Neural progenitor cell (in vitro differentiated cells): ENCODE measurements at regions not wholly inside any gene's neighbourhood (a gene's known extent, or its start where the extent isn't known, plus 50 kb on each side); places are given as distances from the start of the nearest gene placed in this dataset.

Experiments
- DNase-seq: peaks from one replicate; pipeline ENCODE4 v3.0.0-alpha.2; 2016; ENCODE audit warnings: low spot score
- H2AFZ ChIP-seq: fragments of 200-600 bp; sonication (generic); replicated peaks from 2 replicates; pipeline ENCODE4 v1.6.1; 2016; ENCODE audit warnings: antibody characterized with exemption
- H3F3A ChIP-seq: fragments of 200-600 bp; sonication (generic); 2 replicates; pipeline ENCODE4 v1.6.1; 2016; ENCODE audit warnings: antibody characterized with exemption, low read depth
- H3K27ac ChIP-seq: fragments of 200-600 bp; sonication (generic); 2 replicates; pipeline ENCODE4 v1.5.1; 2016; ENCODE audit warnings: mild to moderate bottlenecking
- H3K27me3 ChIP-seq: fragments of 200-600 bp; sonication (generic); 2 replicates; pipeline ENCODE4 v1.6.1; 2016; ENCODE audit warnings: mild to moderate bottlenecking, moderate library complexity
- H3K36me3 ChIP-seq: fragments of 200-600 bp; sonication (generic); 2 replicates; pipeline ENCODE4 v1.5.1; 2016
- H3K4me1 ChIP-seq: fragments of 200-600 bp; sonication (generic); 2 replicates; pipeline ENCODE4 v1.6.1; 2016; ENCODE audit warnings: mixed run types
- H3K4me2 ChIP-seq: fragments of 200-600 bp; sonication (generic); 2 replicates; pipeline ENCODE4 v1.6.1; 2016
- H3K4me3 ChIP-seq: fragments of 200-600 bp; sonication (generic); 2 replicates; pipeline ENCODE4 v1.5.1; 2016
- H3K79me2 ChIP-seq: fragments of 200-600 bp; sonication (generic); 2 replicates; pipeline ENCODE4 v1.6.1; 2016; ENCODE audit warnings: low read depth
- H3K9ac ChIP-seq: fragments of 200-600 bp; sonication (generic); 2 replicates; pipeline ENCODE4 v1.6.1; 2016
- H3K9me3 ChIP-seq: fragments of 200-600 bp; sonication (generic); 2 replicates; pipeline ENCODE4 v1.5.1; 2016; ENCODE audit warnings: low read depth
- H4K20me1 ChIP-seq: fragments of 200-600 bp; sonication (generic); 2 replicates; pipeline ENCODE4 v1.6.1; 2016; ENCODE audit warnings: low read depth
- H3K27ac Mint-ChIP-seq: 3 replicates; pipeline ENCODE4 v1.8.0; 2021; ENCODE audit warnings: mixed read lengths
- H3K27me3 Mint-ChIP-seq: 2 replicates; pipeline ENCODE4 v1.8.0; 2022; ENCODE audit warnings: low read depth, mild to moderate bottlenecking, inconsistent platforms, moderate library complexity, mixed read lengths; ENCODE audit not compliant: insufficient read depth
- H3K36me3 Mint-ChIP-seq: 3 replicates; pipeline ENCODE4 v1.8.0; 2021; ENCODE audit warnings: mixed read lengths
- H3K4me1 Mint-ChIP-seq: 3 replicates; pipeline ENCODE4 v1.8.0; 2021; ENCODE audit warnings: mixed read lengths
- H3K4me3 Mint-ChIP-seq: 3 replicates; pipeline ENCODE4 v1.8.0; 2021; ENCODE audit warnings: mild to moderate bottlenecking, moderate library complexity, mixed read lengths
- H3K9me3 Mint-ChIP-seq: 3 replicates; pipeline ENCODE4 v1.8.0; 2020; ENCODE audit warnings: mixed read lengths
- EZH2 ChIP-seq: fragments of 200-600 bp; sonication (generic); IDR thresholded peaks from 2 replicates; pipeline ENCODE4 v1.6.1; 2017; ENCODE audit warnings: antibody characterized with exemption, mild to moderate bottlenecking, moderate library complexity
- EZH2phosphoT487 ChIP-seq: fragments of 200-600 bp; sonication (generic); IDR thresholded peaks from 2 replicates; pipeline ENCODE4 v1.6.1; 2017; ENCODE audit warnings: antibody characterized with exemption
- TF ChIP-seq, protein P1 (sequence below): fragments of 200-600 bp; sonication (generic); IDR thresholded peaks from 2 replicates; pipeline ENCODE4 v1.5.1; 2017; ENCODE audit warnings: antibody characterized with exemption, mild to moderate bottlenecking

DNA sequence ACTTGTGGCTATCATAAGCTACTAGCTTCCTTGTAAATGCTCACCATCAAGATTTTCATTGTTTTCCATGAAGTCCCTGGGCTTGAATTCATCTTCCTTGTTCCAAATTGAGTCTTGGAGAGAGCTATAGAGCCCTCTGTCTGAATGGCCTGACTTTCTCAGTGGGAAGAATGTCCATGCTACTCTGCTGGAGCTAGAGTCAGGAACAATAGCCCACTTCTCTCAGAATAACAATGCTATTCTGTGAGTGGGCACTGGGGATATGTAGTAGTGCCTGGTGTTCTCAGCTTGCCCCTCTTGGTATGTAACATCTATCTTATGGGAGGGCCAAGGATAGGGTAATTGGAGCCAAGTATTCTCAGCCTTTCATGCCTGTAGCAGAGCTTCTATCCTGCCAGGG, 127.6 kb upstream of the TRHDE start:
- Histone ChIP-seq H3K9ac (no peak overlapping the region), H3K36me3 (no peaks in the 10 kb centered on the region), H3K9me3 (no peaks in the 10 kb centered on the region), H3K4me1 (no peaks in the 10 kb centered on the region), H3K27me3 (no peaks in the 10 kb centered on the region), H2AFZ (no peak overlapping the region), H3K4me3 (no peak overlapping the region), H3K27ac (no peak overlapping the region), H3K4me2 (no peak overlapping the region), H3F3A (no peaks in the 10 kb centered on the region), H4K20me1 (no peaks in the 10 kb centered on the region), H3K79me2 (no peaks in the 10 kb centered on the region)
- H3K27me3 Mint-ChIP-seq, result peaks cover 4% of the 10 kb centered on the region
- no peak overlapping the region for H3K4me3 Mint-ChIP-seq
- no peak overlapping the region for H3K27ac Mint-ChIP-seq
- H3K36me3 Mint-ChIP-seq, result no peaks in the 10 kb centered on the region
- TF ChIP-seq, protein P1, sequence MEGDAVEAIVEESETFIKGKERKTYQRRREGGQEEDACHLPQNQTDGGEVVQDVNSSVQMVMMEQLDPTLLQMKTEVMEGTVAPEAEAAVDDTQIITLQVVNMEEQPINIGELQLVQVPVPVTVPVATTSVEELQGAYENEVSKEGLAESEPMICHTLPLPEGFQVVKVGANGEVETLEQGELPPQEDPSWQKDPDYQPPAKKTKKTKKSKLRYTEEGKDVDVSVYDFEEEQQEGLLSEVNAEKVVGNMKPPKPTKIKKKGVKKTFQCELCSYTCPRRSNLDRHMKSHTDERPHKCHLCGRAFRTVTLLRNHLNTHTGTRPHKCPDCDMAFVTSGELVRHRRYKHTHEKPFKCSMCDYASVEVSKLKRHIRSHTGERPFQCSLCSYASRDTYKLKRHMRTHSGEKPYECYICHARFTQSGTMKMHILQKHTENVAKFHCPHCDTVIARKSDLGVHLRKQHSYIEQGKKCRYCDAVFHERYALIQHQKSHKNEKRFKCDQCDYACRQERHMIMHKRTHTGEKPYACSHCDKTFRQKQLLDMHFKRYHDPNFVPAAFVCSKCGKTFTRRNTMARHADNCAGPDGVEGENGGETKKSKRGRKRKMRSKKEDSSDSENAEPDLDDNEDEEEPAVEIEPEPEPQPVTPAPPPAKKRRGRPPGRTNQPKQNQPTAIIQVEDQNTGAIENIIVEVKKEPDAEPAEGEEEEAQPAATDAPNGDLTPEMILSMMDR, result no peak
- TF ChIP-seq EZH2, result no peak
- H3K9me3 Mint-ChIP-seq, result no peaks in the 10 kb centered on the region
- DNase-seq, result no peak
- H3K4me1 Mint-ChIP-seq, result no peaks in the 10 kb centered on the region

DNA sequence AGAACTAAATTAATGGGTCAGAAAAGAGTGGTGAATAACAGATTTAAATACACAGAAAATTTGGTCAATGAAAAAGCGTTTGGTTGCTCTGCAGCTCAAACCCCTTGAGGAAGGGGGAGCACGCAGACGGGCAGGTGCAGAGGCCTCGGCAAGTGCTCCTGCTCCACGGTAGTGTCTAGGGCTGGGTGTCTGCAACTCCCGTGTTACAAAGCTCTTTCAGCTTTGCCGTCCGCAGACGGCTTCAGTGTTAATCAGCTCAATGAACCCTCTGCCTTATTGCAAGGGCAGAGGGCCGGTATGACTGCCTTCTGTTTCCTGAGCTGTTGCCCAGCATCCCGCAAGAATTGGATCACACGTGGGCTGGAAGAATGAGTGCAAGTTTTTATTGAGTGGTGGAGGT, 125.7 kb upstream of the TRHDE start:
- H3K79me2 ChIP-seq, result no peaks in the 10 kb centered on the region
- H3K4me2 ChIP-seq, result no peak overlapping the region
- H3K4me1 ChIP-seq, result no peaks in the 10 kb centered on the region
- no peaks in the 10 kb centered on the region for H3K27me3 ChIP-seq
- H3K9ac ChIP-seq, result no peak overlapping the region
- no peak overlapping the region for H3K27ac ChIP-seq
- H3K36me3 ChIP-seq, result no peaks in the 10 kb centered on the region
- no peaks in the 10 kb centered on the region for H4K20me1 ChIP-seq
- H3K9me3 ChIP-seq, result no peaks in the 10 kb centered on the region
- Mint-ChIP-seq H3K36me3 (no peaks in the 10 kb centered on the region), H3K27ac (no peak overlapping the region), H3K27me3 (peaks cover 4% of the 10 kb centered on the region), H3K4me3 (no peak overlapping the region), H3K9me3 (no peaks in the 10 kb centered on the region), H3K4me1 (no peaks in the 10 kb centered on the region)
- TF ChIP-seq EZH2 (no peak), EZH2phosphoT487 (no peak)
- TF ChIP-seq, protein P1, result no peak
- H3K4me3 ChIP-seq, result no peak overlapping the region
- H3F3A ChIP-seq, result no peaks in the 10 kb centered on the region
- peak overlapping the region; percentile 34 for H2AFZ ChIP-seq
- DNase-seq, result no peak

DNA sequence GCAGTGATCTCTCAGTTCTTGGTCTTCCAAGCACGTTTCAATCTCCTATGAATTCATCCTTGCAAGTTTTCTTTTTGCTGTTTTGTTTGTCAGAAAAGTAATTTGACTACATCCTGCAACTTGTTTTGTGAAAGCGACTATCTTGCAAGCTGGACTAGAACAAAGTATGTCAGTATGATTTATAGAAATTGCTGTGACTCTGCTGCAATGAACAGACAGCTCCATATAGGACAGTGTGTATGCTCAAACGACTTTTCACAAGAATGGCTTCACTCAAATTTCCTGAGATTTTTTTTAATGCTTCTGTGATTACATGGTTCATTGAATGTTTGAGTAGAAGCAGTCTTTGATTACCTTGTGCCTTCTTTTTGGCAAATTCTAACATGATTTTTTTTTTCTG, 123.5 kb upstream of the TRHDE start:
- no peaks in the 10 kb centered on the region for H4K20me1 ChIP-seq
- H3K36me3 ChIP-seq, result no peaks in the 10 kb centered on the region
- peaks cover 4% of the 10 kb centered on the region for H3K27me3 Mint-ChIP-seq
- no peaks in the 10 kb centered on the region for H3K4me1 Mint-ChIP-seq
- no peaks in the 10 kb centered on the region for H3K9me3 ChIP-seq
- TF ChIP-seq, protein P1, result no peak
- no peak for TF ChIP-seq EZH2phosphoT487
- no peak for TF ChIP-seq EZH2
- no peak overlapping the region for H3K4me2 ChIP-seq
- no peaks in the 10 kb centered on the region for H3K4me1 ChIP-seq
- no peak overlapping the region for H3K9ac ChIP-seq
- H3K4me3 Mint-ChIP-seq, result no peak overlapping the region
- H3K9me3 Mint-ChIP-seq, result no peaks in the 10 kb centered on the region
- no peak overlapping the region for H3K27ac ChIP-seq
- H3K79me2 ChIP-seq, result no peaks in the 10 kb centered on the region
- H3K27ac Mint-ChIP-seq, result no peak overlapping the region
- H2AFZ ChIP-seq, result no peak overlapping the region
- H3K36me3 Mint-ChIP-seq, result no peaks in the 10 kb centered on the region
- no peaks in the 10 kb centered on the region for H3K27me3 ChIP-seq
- no peaks in the 10 kb centered on the region for H3F3A ChIP-seq
- no peak for DNase-seq
- no peak overlapping the region for H3K4me3 ChIP-seq

DNA sequence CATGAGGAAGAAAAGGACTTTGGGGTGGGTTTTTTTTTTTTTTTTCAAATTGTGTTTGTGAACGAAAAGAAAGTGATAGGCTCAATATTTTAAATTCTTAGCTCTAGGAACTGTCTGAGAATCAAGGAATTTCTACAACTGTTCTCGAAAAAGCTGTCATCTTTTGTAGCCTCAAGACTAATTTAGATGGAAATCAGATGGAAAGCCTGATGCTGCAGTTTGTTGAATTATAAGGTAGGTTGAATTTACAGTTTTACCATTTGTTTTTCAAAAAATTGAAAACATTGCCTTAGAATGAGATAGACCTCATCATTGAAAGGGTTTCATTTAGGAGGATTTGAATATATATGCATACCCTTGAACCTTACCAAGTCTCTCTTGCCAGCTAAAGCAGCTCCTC, 109.3 kb upstream of the TRHDE start:
- H3K9ac ChIP-seq, result no peak overlapping the region
- H3K4me1 ChIP-seq, result no peaks in the 10 kb centered on the region
- Mint-ChIP-seq H3K4me3 (no peak overlapping the region), H3K36me3 (no peaks in the 10 kb centered on the region), H3K27ac (no peak overlapping the region), H3K4me1 (no peaks in the 10 kb centered on the region), H3K9me3 (no peaks in the 10 kb centered on the region), H3K27me3 (no peaks in the 10 kb centered on the region)
- TF ChIP-seq, protein P1, result no peak
- TF ChIP-seq EZH2 (no peak), EZH2phosphoT487 (no peak)
- H3K4me2 ChIP-seq, result no peak overlapping the region
- H3K9me3 ChIP-seq, result no peaks in the 10 kb centered on the region
- DNase-seq, result no peak
- H2AFZ ChIP-seq, result no peak overlapping the region
- no peaks in the 10 kb centered on the region for H3K36me3 ChIP-seq
- H3K79me2 ChIP-seq, result no peaks in the 10 kb centered on the region
- H4K20me1 ChIP-seq, result no peaks in the 10 kb centered on the region
- H3K27ac ChIP-seq, result no peak overlapping the region
- H3K4me3 ChIP-seq, result no peak overlapping the region
- no peaks in the 10 kb centered on the region for H3K27me3 ChIP-seq
- H3F3A ChIP-seq, result no peaks in the 10 kb centered on the region
